Small intestine (tissue), 7 donors: ENCODE measurements at regions not wholly inside any gene's neighbourhood (a gene's known extent, or its start where the extent isn't known, plus 50 kb on each side); places are given as distances from the start of the nearest gene placed in this dataset.

Source experiments
- DNase-seq, 2 donors: peaks; one replicate each; pipeline versions ENCODE4 v3.0.0 to v3.0.0-alpha.2; 2013
- FAIRE-seq: peaks from 2 replicates; lab custom pipeline; 2012; peaks lifted over from hg19 to GRCh38; lab: Jason Lieb, UNC
- H3K27ac ChIP-seq, 3 donors: one replicate each; pipeline ENCODE4 v1.5.1; 2013; ENCODE audit warnings: low read length in 2 of 3, mild to moderate bottlenecking in 2 of 3, control low read depth in 1 of 3, inconsistent platforms in 1 of 3, low read depth in 1 of 3, moderate library complexity in 1 of 3
- H3K27me3 ChIP-seq, 3 donors: one replicate each; pipeline ENCODE4 v1.6.1; 2013; ENCODE audit warnings: low read length in 3 of 3, inconsistent platforms in 1 of 3; ENCODE audit not compliant: control insufficient read depth in 3 of 3, insufficient read depth in 3 of 3
- H3K36me3 ChIP-seq, 3 donors: one replicate each; pipeline ENCODE4 v1.6.1; 2013; ENCODE audit warnings: low read length in 3 of 3, inconsistent platforms in 1 of 3, low read depth in 1 of 3, mild to moderate bottlenecking in 1 of 3, moderate library complexity in 1 of 3; ENCODE audit not compliant: control insufficient read depth in 3 of 3, insufficient read depth in 2 of 3
- H3K4me1 ChIP-seq, 3 donors: one replicate each; pipeline ENCODE4 v1.6.1; 2013; ENCODE audit warnings: low read length in 2 of 3, inconsistent platforms in 1 of 3, low read depth in 1 of 3, mild to moderate bottlenecking in 1 of 3, moderate library complexity in 1 of 3; ENCODE audit not compliant: control insufficient read depth in 3 of 3, insufficient read depth in 2 of 3
- H3K4me3 ChIP-seq, 3 donors: one replicate each; pipeline ENCODE4 v1.5.1; 2013; ENCODE audit warnings: low read length in 3 of 3, control low read depth in 1 of 3, inconsistent platforms in 1 of 3, low read depth in 1 of 3, mild to moderate bottlenecking in 1 of 3, moderate library complexity in 1 of 3
- H3K9me3 ChIP-seq, 2 donors: one replicate each; pipeline ENCODE4 v1.6.1; 2013; ENCODE audit warnings: low read depth in 1 of 2, low read length in 1 of 2; ENCODE audit not compliant: control insufficient read depth in 2 of 2, insufficient read depth in 1 of 2
- WGBS, 3 donors: extraction: QIAGEN DNeasy Blood & Tissue Kit; methylation state at CpG; one replicate each; pipeline ENCODE4 v1.1.7; 2013; 5-methylcytosine and 5-hydroxymethylcytosine counted together
- donor health status: healthy with polysubstance abuse.
- donor health status: control.
- donor health status: control.
- donor health status: Bipolar disorder and iron deficiency.
- donor health status: healthy.

GRCh38 chr15:29633971-29634370 lies 188.3 kb downstream of the TJP1 start:
- H3K4me1 ChIP-seq = no peaks in the 10 kb centered on the region
- DNase-seq (no peak), FAIRE-seq (no peak)
- H3K27ac ChIP-seq = no peak overlapping the region
- no peaks in the 10 kb centered on the region for H3K27me3 ChIP-seq
- no peaks in the 10 kb centered on the region for H3K9me3 ChIP-seq
- 86 to 90% (median 89%) methylated on average over 7 of the region's 7 CpGs for WGBS, 3 donors
- H3K36me3 ChIP-seq = no peaks in the 10 kb centered on the region
- no peak overlapping the region for H3K4me3 ChIP-seq

- 37 to 65% (median 45%) methylated on average over 8 of the region's 8 CpGs for whole genome bisulfite sequencing, 3 donors
These were observed 189.4 kb downstream of the TJP1 start for GRCh38 chr15:29632671-29633406.

DNA sequence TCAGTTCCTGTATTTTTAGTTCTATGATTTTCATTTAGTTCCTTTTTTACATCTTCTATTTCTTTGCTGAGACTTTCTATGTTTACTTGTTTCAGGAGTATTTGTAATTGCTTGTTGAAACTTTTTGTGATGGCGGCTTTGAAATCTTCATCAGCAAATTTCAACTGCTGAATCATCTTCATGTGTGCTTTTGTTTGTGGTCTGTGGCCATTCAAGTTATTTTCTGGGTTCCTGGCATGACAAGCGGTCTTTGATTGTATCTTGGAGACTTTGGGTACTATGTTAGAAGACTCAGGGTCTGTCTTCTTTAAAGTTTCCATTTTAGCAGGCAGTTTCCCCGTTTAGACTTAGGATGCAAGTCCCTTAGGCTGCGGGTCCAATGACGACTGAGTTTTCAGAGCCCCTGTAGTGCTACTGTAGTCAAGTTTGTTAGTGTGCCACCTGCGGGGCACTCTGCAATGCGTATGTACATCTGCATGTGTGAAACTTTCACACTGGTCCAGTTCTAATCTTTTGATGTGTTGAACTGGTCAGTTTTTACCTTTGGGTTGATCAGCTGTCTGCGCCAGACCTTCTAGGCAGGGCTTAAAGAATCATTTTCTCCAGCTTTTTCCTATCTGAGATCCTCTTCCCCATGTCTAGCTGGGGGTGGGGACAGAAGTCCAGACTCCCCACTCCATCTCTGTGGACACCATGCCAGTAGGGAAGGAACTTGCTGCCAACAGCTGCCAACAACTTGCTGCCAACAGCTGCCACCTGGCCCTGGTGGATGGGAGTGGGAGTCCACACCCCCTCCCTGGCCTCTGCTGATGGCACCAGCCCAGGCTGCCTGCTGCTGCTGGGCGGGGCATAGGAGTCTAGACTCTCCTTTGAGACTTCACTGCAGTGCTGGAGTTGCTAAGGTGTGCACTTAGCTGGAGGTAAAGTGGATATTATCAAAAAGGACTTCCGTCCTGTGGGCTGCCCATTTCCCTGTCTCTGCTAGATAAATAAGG lies 190.9 kb downstream of the TJP1 start:
- Histone ChIP-seq H3K27me3 (no peaks in the 10 kb centered on the region), H3K36me3 (no peaks in the 10 kb centered on the region), H3K27ac (no peak overlapping the region), H3K9me3 (no peaks in the 10 kb centered on the region), H3K4me1 (no peaks in the 10 kb centered on the region), H3K4me3 (no peak overlapping the region)
- peak; percentile 7 to 73 for DNase-seq
- FAIRE-seq = no peak
- WGBS, 3 donors = 32 to 55% (median 44%) methylated on average over 10 of the region's 10 CpGs

More at GRCh38 chr15:29632671-29633406, 189.4 kb downstream of the TJP1 start:
- no peaks in the 10 kb centered on the region for H3K27me3 ChIP-seq
- no peak overlapping the region for H3K4me3 ChIP-seq
- H3K36me3 ChIP-seq = no peaks in the 10 kb centered on the region
- DNase-seq (no peak), FAIRE-seq (no peak)
- no peaks in the 10 kb centered on the region for H3K4me1 ChIP-seq
- H3K9me3 ChIP-seq = no peaks in the 10 kb centered on the region
- H3K27ac ChIP-seq = no peak overlapping the region

- FAIRE-seq (no peak), DNase-seq (no peak)
- Histone ChIP-seq H3K27me3 (no peaks in the 10 kb centered on the region), H3K36me3 (no peaks in the 10 kb centered on the region), H3K4me3 (no peak overlapping the region), H3K9me3 (no peaks in the 10 kb centered on the region), H3K4me1 (no peaks in the 10 kb centered on the region), H3K27ac (no peak overlapping the region)
- WGBS, 3 donors = 77 to 86% (median 85%) methylated on average over 8 of the region's 8 CpGs
These were observed 198.0 kb downstream of the TJP1 start for GRCh38 chr15:29624271-29624670.

GRCh38 chr15:29623116-29623639 lies 199.1 kb downstream of the TJP1 start:
- DNase-seq (no peak), FAIRE-seq (no peak)
- Histone ChIP-seq H3K9me3 (no peaks in the 10 kb centered on the region), H3K36me3 (no peaks in the 10 kb centered on the region), H3K4me1 (no peaks in the 10 kb centered on the region), H3K4me3 (no peak overlapping the region), H3K27ac (no peak overlapping the region), H3K27me3 (no peaks in the 10 kb centered on the region)
- 63 to 77% (median 75%) methylated on average over 6 of the region's 6 CpGs for WGBS, 3 donors

DNA sequence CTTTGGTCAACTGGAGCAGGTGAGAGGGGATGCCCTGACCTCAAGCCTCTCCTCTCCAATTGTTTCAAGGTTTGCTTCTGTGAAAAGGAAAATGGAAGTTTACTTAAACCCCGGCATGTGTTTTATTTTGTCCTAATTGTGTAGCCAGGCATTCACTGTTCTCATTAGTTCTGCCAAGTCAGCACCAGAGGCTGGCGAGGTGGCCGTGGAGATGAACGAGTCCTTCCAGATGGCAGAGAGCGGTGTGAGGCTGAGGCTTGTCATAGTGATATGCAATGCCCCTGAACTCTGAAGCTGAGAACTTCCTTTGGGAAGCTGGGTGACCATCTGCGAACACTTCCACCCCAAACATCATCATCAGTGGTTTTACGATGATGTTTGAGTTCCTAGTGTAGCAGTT lies 199.6 kb downstream of the TJP1 start:
- Histone ChIP-seq H3K4me1 (no peaks in the 10 kb centered on the region), H3K27me3 (no peaks in the 10 kb centered on the region), H3K27ac (no peak overlapping the region), H3K4me3 (no peak overlapping the region), H3K36me3 (no peaks in the 10 kb centered on the region), H3K9me3 (no peaks in the 10 kb centered on the region)
- FAIRE-seq (no peak), DNase-seq (no peak)
- 78 to 83% (median 79%) methylated on average over 7 of the region's 7 CpGs for WGBS, 3 donors

DNA sequence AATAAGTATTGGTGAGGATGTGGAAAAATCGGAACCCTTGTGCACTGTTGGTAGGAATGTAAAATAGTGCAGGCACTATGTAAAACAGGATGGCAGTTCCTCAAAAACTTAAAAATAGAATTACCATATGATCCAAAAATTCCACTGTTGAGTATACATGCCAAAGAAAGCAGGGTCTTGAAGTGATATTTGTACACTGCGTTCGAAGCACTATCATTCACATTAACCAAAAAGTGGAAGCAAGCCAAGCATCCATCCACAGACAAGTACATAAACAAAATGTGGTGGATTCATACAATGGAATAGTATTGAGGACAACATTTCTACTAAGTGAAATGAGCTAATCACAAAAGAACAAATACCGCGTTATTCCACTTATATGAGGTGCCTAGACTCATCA lies 200.7 kb downstream of the TJP1 start:
- FAIRE-seq = no peak
- Histone ChIP-seq H3K36me3 (no peaks in the 10 kb centered on the region), H3K27me3 (no peaks in the 10 kb centered on the region), H3K27ac (no peak overlapping the region), H3K4me3 (no peak overlapping the region), H3K4me1 (no peaks in the 10 kb centered on the region), H3K9me3 (no peaks in the 10 kb centered on the region)
- DNase-seq = no peak
- 78 to 96% (median 89%) methylated on average over 5 of the region's 5 CpGs for WGBS, 3 donors

DNA sequence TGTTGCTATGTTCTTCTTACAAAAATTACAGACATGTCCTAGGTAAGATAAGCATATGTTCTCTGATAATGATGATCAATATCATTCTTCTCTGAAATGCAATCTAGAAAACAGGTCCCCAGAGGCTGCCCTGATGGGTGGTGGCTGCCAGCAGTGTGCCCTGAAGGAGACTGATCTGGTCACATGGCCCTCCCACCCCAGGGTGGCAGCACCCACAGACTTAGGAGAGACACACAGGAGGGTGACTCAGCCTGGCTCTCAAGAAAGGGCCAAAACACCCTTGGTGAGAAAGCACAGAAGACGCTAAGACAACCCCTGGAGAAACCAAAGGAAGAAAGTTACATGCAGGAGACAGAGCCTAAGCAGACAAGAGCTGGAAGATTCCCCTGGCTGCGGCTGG lies 203.7 kb downstream of the TJP1 start:
- Histone ChIP-seq H3K27me3 (peaks cover 0 to 3% (median 0%) of the 10 kb centered on the region in 3 donors), H3K36me3 (no peaks in the 10 kb centered on the region), H3K27ac (no peak overlapping the region), H3K9me3 (no peaks in the 10 kb centered on the region), H3K4me3 (no peak overlapping the region), H3K4me1 (no peaks in the 10 kb centered on the region)
- FAIRE-seq (no peak), DNase-seq (no peak)
- WGBS, 3 donors = 83 to 89% (median 86%) methylated on average over 2 of the region's 2 CpGs
